NB4 (cell line): ENCODE measurements at regions not wholly inside any gene's neighbourhood (a gene's known extent, or its start where the extent isn't known, plus 50 kb on each side); places are given as distances from the start of the nearest gene placed in this dataset.

ENCODE experiments used
- DNase-seq: peaks from one replicate; pipeline ENCODE4 v3.0.0; 2010; ENCODE audit warnings: low read depth
- H3K4me3 ChIP-seq: one replicate; pipeline ENCODE4 v1.5.1; 2011; ENCODE audit warnings: mild to moderate bottlenecking, low read depth, low read length, moderate library complexity
- MYC ChIP-seq: IDR thresholded peaks from 2 replicates; pipeline ENCODE4 v1.6.1; 2011; ENCODE audit warnings: low read depth, low read length
- POLR2A ChIP-seq: IDR thresholded peaks from 2 replicates; pipeline ENCODE4 v1.6.1; 2011; ENCODE audit warnings: mild to moderate bottlenecking; ENCODE audit not compliant: insufficient read length; ENCODE audit errors: extremely low read depth
- TF ChIP-seq, protein P1 (sequence below): IDR thresholded peaks from 2 replicates; pipeline ENCODE4 v1.6.1; 2011; ENCODE audit warnings: low read depth, low read length
- TF ChIP-seq, protein P2 (sequence below): IDR thresholded peaks from one replicate; pipeline ENCODE4 v1.5.1; 2012; ENCODE audit warnings: low read depth, low read length

GRCh38 chr6:66964216-66964615 is 1257.2 kb upstream of the EYS start:
- TF ChIP-seq MYC, result no peak
- TF ChIP-seq, protein P1, sequence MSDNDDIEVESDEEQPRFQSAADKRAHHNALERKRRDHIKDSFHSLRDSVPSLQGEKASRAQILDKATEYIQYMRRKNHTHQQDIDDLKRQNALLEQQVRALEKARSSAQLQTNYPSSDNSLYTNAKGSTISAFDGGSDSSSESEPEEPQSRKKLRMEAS, result no peak
- TF ChIP-seq, protein P2, sequence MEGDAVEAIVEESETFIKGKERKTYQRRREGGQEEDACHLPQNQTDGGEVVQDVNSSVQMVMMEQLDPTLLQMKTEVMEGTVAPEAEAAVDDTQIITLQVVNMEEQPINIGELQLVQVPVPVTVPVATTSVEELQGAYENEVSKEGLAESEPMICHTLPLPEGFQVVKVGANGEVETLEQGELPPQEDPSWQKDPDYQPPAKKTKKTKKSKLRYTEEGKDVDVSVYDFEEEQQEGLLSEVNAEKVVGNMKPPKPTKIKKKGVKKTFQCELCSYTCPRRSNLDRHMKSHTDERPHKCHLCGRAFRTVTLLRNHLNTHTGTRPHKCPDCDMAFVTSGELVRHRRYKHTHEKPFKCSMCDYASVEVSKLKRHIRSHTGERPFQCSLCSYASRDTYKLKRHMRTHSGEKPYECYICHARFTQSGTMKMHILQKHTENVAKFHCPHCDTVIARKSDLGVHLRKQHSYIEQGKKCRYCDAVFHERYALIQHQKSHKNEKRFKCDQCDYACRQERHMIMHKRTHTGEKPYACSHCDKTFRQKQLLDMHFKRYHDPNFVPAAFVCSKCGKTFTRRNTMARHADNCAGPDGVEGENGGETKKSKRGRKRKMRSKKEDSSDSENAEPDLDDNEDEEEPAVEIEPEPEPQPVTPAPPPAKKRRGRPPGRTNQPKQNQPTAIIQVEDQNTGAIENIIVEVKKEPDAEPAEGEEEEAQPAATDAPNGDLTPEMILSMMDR, result no peak
- TF ChIP-seq POLR2A, result no peak
- H3K4me3 ChIP-seq, result no peak overlapping the region
- no peak for DNase-seq

- TF ChIP-seq POLR2A (no peak), MYC (no peak)
- TF ChIP-seq, protein P2, result no peak
- TF ChIP-seq, protein P1, result no peak
- DNase-seq, result no peak
Observed at GRCh38 chr6:66962082-66962481, 1255.1 kb upstream of the EYS start.

DNA sequence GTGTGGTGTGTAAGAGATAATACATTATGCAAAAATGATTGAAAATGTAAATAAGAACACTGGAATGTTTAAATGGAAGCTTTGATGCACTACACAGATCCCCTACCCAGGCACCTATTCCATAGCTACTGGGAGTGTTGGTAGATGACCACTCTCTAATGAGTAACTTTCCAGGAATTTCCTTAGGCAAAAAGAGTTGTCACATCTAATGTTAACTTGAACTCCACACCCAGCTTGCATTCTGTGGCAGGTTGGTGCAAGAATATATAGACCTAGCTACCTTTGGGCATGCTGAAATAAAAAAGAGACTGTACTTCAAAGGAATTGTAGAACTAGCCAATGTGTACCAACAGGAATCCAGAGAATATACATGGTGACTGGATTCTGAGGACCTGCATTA is 1254.2 kb upstream of the EYS start:
- DNase-seq, result no peak
- H3K4me3 ChIP-seq, result no peak overlapping the region
- TF ChIP-seq, protein P2, result no peak
- TF ChIP-seq, protein P1, result no peak
- no peak for TF ChIP-seq MYC
- TF ChIP-seq POLR2A, result no peak

More at GRCh38 chr6:66962082-66962481, 1255.1 kb upstream of the EYS start:
- no peak overlapping the region for H3K4me3 ChIP-seq

DNA sequence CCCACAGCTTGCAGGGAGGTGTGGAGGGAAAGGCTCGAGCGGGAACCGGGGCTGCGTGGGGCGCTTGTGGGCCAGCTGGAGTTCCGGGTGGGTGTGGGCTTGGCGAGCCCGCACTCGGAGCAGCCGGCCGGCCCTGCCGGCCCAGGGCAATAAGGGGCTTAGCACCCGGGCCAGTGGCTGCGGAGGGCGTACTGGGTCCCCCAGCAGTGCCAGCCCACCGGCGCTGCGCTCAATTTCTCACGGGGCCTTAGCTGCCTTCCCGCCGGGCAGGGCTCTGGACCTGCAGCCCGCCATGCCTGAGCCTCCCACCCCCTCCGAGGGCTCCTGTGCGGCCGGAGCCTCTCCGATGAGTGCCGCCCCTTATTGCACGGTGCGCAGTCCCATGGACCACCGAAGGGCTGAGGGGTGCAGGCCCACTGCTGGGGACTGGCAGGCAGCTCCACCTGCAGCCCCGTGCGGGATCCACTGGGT is 1242.2 kb upstream of the EYS start:
- DNase-seq, result no peak
- TF ChIP-seq MYC, result no peak
- no peak overlapping the region for H3K4me3 ChIP-seq

DNA sequence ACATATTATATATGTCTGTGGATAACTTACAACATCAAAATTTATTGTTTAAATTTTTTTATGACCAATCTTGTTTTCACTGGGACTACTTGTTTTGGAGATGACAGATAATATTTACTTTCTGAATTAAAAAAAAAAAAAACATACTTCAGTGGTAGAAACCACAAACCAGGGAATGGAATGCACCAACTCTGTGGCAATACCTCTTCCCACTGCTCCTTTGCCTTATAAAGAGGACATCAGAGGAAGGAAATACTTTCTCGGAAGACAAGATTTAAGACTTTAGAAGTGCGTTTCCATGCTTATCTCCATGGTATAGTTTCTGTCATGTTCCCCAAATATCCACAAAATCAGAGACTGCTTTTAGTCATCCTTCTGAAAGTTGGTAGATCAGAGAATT is 1241.1 kb upstream of the EYS start:
- DNase-seq, result no peak
- TF ChIP-seq, protein P2, result no peak
- TF ChIP-seq MYC (no peak), POLR2A (no peak)
- no peak overlapping the region for H3K4me3 ChIP-seq

DNA sequence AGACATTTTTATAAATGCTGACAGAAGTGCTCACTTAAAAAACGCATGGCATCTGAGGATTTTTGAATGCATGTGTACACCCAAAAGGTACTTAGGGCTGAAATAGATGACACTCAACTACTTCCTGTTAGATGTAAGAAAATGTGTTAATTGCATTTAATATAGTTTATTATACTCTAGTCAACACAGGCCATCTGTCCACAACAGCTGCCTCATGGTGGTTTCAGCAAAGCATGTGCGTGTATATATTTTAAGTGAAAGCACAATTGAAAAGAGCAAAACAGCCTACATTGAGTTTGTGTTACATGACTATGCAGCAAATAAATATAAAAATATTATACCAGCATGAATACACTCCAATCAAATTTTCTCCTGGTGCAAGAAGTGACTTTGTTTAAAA is 1233.0 kb upstream of the EYS start:
- H3K4me3 ChIP-seq, result no peak overlapping the region
- TF ChIP-seq, protein P1, result no peak
- TF ChIP-seq, protein P2, result no peak
- no peak for TF ChIP-seq POLR2A
- DNase-seq, result no peak
